ENCODE measurements at regions not wholly inside any gene's neighbourhood (a gene's known extent, or its start where the extent isn't known, plus 50 kb on each side); places are given as distances from the start of the nearest gene placed in this dataset.

- ATAC-seq (ENCODE audit: low FRiP score) = peak; percentile 54
- no peaks in the 10 kb centered on the region for H3K36me3 ChIP-seq (ENCODE audit: control insufficient read depth in 1 of 2, insufficient read depth in 2 of 2, low read length in 1 of 2)
- 64 to 69% methylated on average over 10 of the region's 10 CpGs for WGBS, 2 donors
- no peaks in the 10 kb centered on the region for H3K9me3 ChIP-seq (ENCODE audit: control insufficient read depth, low read length)
- no peak overlapping the region for H3K27ac ChIP-seq (ENCODE audit: low read depth in 1 of 2, low read length in 2 of 2)
- no peaks in the 10 kb centered on the region for H3K4me1 ChIP-seq (ENCODE audit: control insufficient read depth in 1 of 2, insufficient read depth in 2 of 2, low read length in 2 of 2)
- H3K4me3 ChIP-seq (ENCODE audit: low read length in 2 of 2) = no peak overlapping the region
- intact Hi-C loops (cut with DNase I) = no loop called here
- DNase-seq = no peak
- H3K27me3 ChIP-seq (ENCODE audit: control insufficient read depth in 1 of 2, insufficient read depth in 2 of 2, low read length in 1 of 2) = no peaks in the 10 kb centered on the region
Observed at GRCh38 chr11:129324533-129325175, 51.0 kb upstream of the BARX2 start.

GRCh38 chr11:129323896-129324502 is 51.6 kb upstream of the BARX2 start:
- ATAC-seq (ENCODE audit: low FRiP score) (peak; percentile 63), DNase-seq (peak in 1 of 2 donors; percentile 61)
- H3K36me3 ChIP-seq (ENCODE audit: control insufficient read depth in 1 of 2, insufficient read depth in 2 of 2, low read length in 1 of 2) = no peaks in the 10 kb centered on the region
- intact Hi-C loops (cut with DNase I) = no loop called here
- no peaks in the 10 kb centered on the region for H3K4me1 ChIP-seq (ENCODE audit: control insufficient read depth in 1 of 2, insufficient read depth in 2 of 2, low read length in 2 of 2)
- 61 to 68% methylated on average over 12 of the region's 12 CpGs for WGBS, 2 donors
- no peaks in the 10 kb centered on the region for H3K27me3 ChIP-seq (ENCODE audit: control insufficient read depth in 1 of 2, insufficient read depth in 2 of 2, low read length in 1 of 2)
- H3K4me3 ChIP-seq (ENCODE audit: low read length in 2 of 2) = no peak overlapping the region
- H3K9me3 ChIP-seq (ENCODE audit: control insufficient read depth, low read length) = no peaks in the 10 kb centered on the region
- H3K27ac ChIP-seq (ENCODE audit: low read depth in 1 of 2, low read length in 2 of 2) = no peak overlapping the region

- no peak for ATAC-seq (ENCODE audit: low FRiP score)
- H3K36me3 ChIP-seq (ENCODE audit: control insufficient read depth in 1 of 2, insufficient read depth in 2 of 2, low read length in 1 of 2) = no peaks in the 10 kb centered on the region
- no peaks in the 10 kb centered on the region for H3K9me3 ChIP-seq (ENCODE audit: control insufficient read depth, low read length)
- no peak for DNase-seq
- no peaks in the 10 kb centered on the region for H3K4me1 ChIP-seq (ENCODE audit: control insufficient read depth in 1 of 2, insufficient read depth in 2 of 2, low read length in 2 of 2)
- 85 to 88% methylated on average over 8 of the region's 8 CpGs for WGBS, 2 donors
- intact Hi-C loops (cut with DNase I) = no loop called here
- H3K27ac ChIP-seq (ENCODE audit: low read depth in 1 of 2, low read length in 2 of 2) = no peak overlapping the region
- no peaks in the 10 kb centered on the region for H3K27me3 ChIP-seq (ENCODE audit: control insufficient read depth in 1 of 2, insufficient read depth in 2 of 2, low read length in 1 of 2)
- no peak overlapping the region for H3K4me3 ChIP-seq (ENCODE audit: low read length in 2 of 2)
Observed at GRCh38 chr11:129322941-129323340, 52.7 kb upstream of the BARX2 start.

GRCh38 chr11:129321076-129321475 is 54.6 kb upstream of the BARX2 start:
- no peak for DNase-seq
- Histone ChIP-seq H3K4me3 (ENCODE audit: low read length in 2 of 2) (no peak overlapping the region), H3K9me3 (ENCODE audit: control insufficient read depth, low read length) (no peaks in the 10 kb centered on the region), H3K27me3 (ENCODE audit: control insufficient read depth in 1 of 2, insufficient read depth in 2 of 2, low read length in 1 of 2) (no peaks in the 10 kb centered on the region), H3K27ac (ENCODE audit: low read depth in 1 of 2, low read length in 2 of 2) (no peak overlapping the region), H3K4me1 (ENCODE audit: control insufficient read depth in 1 of 2, insufficient read depth in 2 of 2, low read length in 2 of 2) (no peaks in the 10 kb centered on the region), H3K36me3 (ENCODE audit: control insufficient read depth in 1 of 2, insufficient read depth in 2 of 2, low read length in 1 of 2) (no peaks in the 10 kb centered on the region)
- intact Hi-C loops (cut with DNase I) = no loop called here
- WGBS, 2 donors = 85 to 88% methylated on average over 2 of the region's 2 CpGs
- no peak for ATAC-seq (ENCODE audit: low FRiP score)

GRCh38 chr11:129320494-129320893 is 55.2 kb upstream of the BARX2 start:
- intact Hi-C loops (cut with DNase I) = no loop called here
- Histone ChIP-seq H3K27me3 (ENCODE audit: control insufficient read depth in 1 of 2, insufficient read depth in 2 of 2, low read length in 1 of 2) (no peaks in the 10 kb centered on the region), H3K4me1 (ENCODE audit: control insufficient read depth in 1 of 2, insufficient read depth in 2 of 2, low read length in 2 of 2) (no peaks in the 10 kb centered on the region), H3K4me3 (ENCODE audit: low read length in 2 of 2) (no peak overlapping the region), H3K36me3 (ENCODE audit: control insufficient read depth in 1 of 2, insufficient read depth in 2 of 2, low read length in 1 of 2) (no peaks in the 10 kb centered on the region), H3K9me3 (ENCODE audit: control insufficient read depth, low read length) (no peaks in the 10 kb centered on the region), H3K27ac (ENCODE audit: low read depth in 1 of 2, low read length in 2 of 2) (no peak overlapping the region)
- ATAC-seq (ENCODE audit: low FRiP score) (no peak), DNase-seq (no peak)
- 80 to 83% methylated on average over 6 of the region's 6 CpGs for WGBS, 2 donors

DNA sequence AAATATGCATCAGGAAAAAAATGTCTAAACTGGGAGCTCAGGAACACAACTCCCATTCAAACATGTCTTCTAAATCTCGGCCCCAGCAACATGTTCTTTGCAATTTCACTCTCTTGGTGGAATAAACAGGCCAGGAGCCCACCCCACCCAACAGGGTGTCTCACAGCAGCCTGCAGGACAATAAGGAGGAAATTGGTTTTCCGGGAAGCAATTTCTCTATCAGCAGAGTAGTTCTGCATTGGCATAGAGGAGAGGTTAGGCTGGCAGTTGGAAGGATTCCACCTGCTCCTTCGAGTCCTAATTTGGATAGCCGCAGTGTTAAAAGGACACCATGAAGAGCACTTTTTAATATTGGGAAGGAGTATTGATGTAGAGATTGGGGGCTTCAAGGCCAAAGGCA is 55.9 kb upstream of the BARX2 start:
- intact Hi-C loops (cut with DNase I) = no loop called here
- Histone ChIP-seq H3K27ac (ENCODE audit: low read depth in 1 of 2, low read length in 2 of 2) (no peak overlapping the region), H3K9me3 (ENCODE audit: control insufficient read depth, low read length) (no peaks in the 10 kb centered on the region), H3K4me1 (ENCODE audit: control insufficient read depth in 1 of 2, insufficient read depth in 2 of 2, low read length in 2 of 2) (no peaks in the 10 kb centered on the region), H3K36me3 (ENCODE audit: control insufficient read depth in 1 of 2, insufficient read depth in 2 of 2, low read length in 1 of 2) (no peaks in the 10 kb centered on the region), H3K4me3 (ENCODE audit: low read length in 2 of 2) (no peak overlapping the region), H3K27me3 (ENCODE audit: control insufficient read depth in 1 of 2, insufficient read depth in 2 of 2, low read length in 1 of 2) (no peaks in the 10 kb centered on the region)
- ATAC-seq (ENCODE audit: low FRiP score) = no peak
- 76 to 80% methylated on average over 4 of the region's 4 CpGs for WGBS, 2 donors
- DNase-seq = no peak

DNA sequence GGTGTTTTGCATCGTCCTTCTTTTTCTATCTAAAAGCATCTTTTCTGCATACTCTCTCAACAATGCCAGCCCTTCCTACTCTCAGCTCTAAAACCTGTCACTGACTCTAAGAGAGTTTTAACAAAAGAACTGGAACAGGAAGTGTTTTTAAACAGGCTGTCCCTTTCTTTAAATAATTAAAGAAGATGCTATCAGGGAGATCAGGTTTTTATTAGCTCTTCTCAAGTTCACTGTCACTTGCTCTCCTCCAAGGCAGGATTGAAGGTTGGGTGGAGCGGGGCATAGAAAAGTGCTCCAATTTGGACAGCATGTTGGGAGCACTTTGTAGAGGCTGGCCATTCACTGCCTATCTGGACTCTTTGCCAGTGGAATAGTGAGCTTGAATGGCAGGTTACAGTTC is 56.4 kb upstream of the BARX2 start:
- Histone ChIP-seq H3K27ac (ENCODE audit: low read depth in 1 of 2, low read length in 2 of 2) (no peak overlapping the region), H3K36me3 (ENCODE audit: control insufficient read depth in 1 of 2, insufficient read depth in 2 of 2, low read length in 1 of 2) (no peaks in the 10 kb centered on the region), H3K4me1 (ENCODE audit: control insufficient read depth in 1 of 2, insufficient read depth in 2 of 2, low read length in 2 of 2) (no peaks in the 10 kb centered on the region), H3K9me3 (ENCODE audit: control insufficient read depth, low read length) (no peaks in the 10 kb centered on the region), H3K4me3 (ENCODE audit: low read length in 2 of 2) (no peak overlapping the region), H3K27me3 (ENCODE audit: control insufficient read depth in 1 of 2, insufficient read depth in 2 of 2, low read length in 1 of 2) (no peaks in the 10 kb centered on the region)
- intact Hi-C loops (cut with DNase I) = no loop called here
- DNase-seq (no peak), ATAC-seq (ENCODE audit: low FRiP score) (no peak)
- 92 to 93% methylated on average over 2 of the region's 2 CpGs for WGBS, 2 donors

GRCh38 chr11:129317571-129317970 is 58.1 kb upstream of the BARX2 start:
- intact Hi-C loops (cut with DNase I) = no loop called here
- Histone ChIP-seq H3K4me3 (ENCODE audit: low read length in 2 of 2) (no peak overlapping the region), H3K36me3 (ENCODE audit: control insufficient read depth in 1 of 2, insufficient read depth in 2 of 2, low read length in 1 of 2) (no peaks in the 10 kb centered on the region), H3K9me3 (ENCODE audit: control insufficient read depth, low read length) (no peaks in the 10 kb centered on the region), H3K27ac (ENCODE audit: low read depth in 1 of 2, low read length in 2 of 2) (no peak overlapping the region), H3K27me3 (ENCODE audit: control insufficient read depth in 1 of 2, insufficient read depth in 2 of 2, low read length in 1 of 2) (no peaks in the 10 kb centered on the region), H3K4me1 (ENCODE audit: control insufficient read depth in 1 of 2, insufficient read depth in 2 of 2, low read length in 2 of 2) (no peaks in the 10 kb centered on the region)
- DNase-seq (no peak), ATAC-seq (ENCODE audit: low FRiP score) (no peak)
- 78 to 80% methylated on average over 4 of the region's 4 CpGs for WGBS, 2 donors

- no peaks in the 10 kb centered on the region for H3K36me3 ChIP-seq (ENCODE audit: control insufficient read depth in 1 of 2, insufficient read depth in 2 of 2, low read length in 1 of 2)
- DNase-seq (no peak), ATAC-seq (ENCODE audit: low FRiP score) (no peak)
- intact Hi-C loops (cut with DNase I) = no loop called here
- H3K4me3 ChIP-seq (ENCODE audit: low read length in 2 of 2) = no peak overlapping the region
- H3K4me1 ChIP-seq (ENCODE audit: control insufficient read depth in 1 of 2, insufficient read depth in 2 of 2, low read length in 2 of 2) = no peaks in the 10 kb centered on the region
- H3K27me3 ChIP-seq (ENCODE audit: control insufficient read depth in 1 of 2, insufficient read depth in 2 of 2, low read length in 1 of 2) = no peaks in the 10 kb centered on the region
- no peaks in the 10 kb centered on the region for H3K9me3 ChIP-seq (ENCODE audit: control insufficient read depth, low read length)
- no peak overlapping the region for H3K27ac ChIP-seq (ENCODE audit: low read depth in 1 of 2, low read length in 2 of 2)
- WGBS, 2 donors = 87 to 88% methylated on average over 6 of the region's 6 CpGs
Observed at GRCh38 chr11:129316781-129317180, 58.9 kb upstream of the BARX2 start.

All from aorta (tissue), 5 donors.